NCI-H446 treated with DMSO at 0.1 percent for 48 hours (cell line): ENCODE measurements at regions not wholly inside any gene's neighbourhood (a gene's known extent, or its start where the extent isn't known, plus 50 kb on each side); places are given as distances from the start of the nearest gene placed in this dataset.
A peak's percentile ranks its signal among the peaks of the same experiment; 100 is the strongest.

Source experiments
- DNase-seq: peaks from one replicate; lab custom pipeline; 2025; lab: John Stamatoyannopoulos, UW

- peak; percentile 80 for DNase-seq
Observed at GRCh38 chr9:105064248-105065097, 136.5 kb upstream of the ABCA1 start.

- no peak for DNase-seq
Observed at GRCh38 chr9:105065098-105066088, 137.4 kb upstream of the ABCA1 start.

GRCh38 chr9:105066275-105066865 is 138.4 kb upstream of the ABCA1 start:
- DNase-seq = no peak

GRCh38 chr9:105067895-105068580 is 140.1 kb upstream of the ABCA1 start:
- DNase-seq = no peak

- DNase-seq = no peak
Observed at GRCh38 chr9:105069285-105069684, 141.3 kb upstream of the ABCA1 start.

GRCh38 chr9:105069696-105070095 is 141.7 kb upstream of the ABCA1 start:
- DNase-seq = no peak

GRCh38 chr9:105070176-105070575 is 142.2 kb upstream of the ABCA1 start:
- DNase-seq = no peak

- no peak for DNase-seq
Observed at GRCh38 chr9:105072476-105072875, 144.5 kb upstream of the ABCA1 start.

GRCh38 chr9:105073147-105073546 is 145.2 kb upstream of the ABCA1 start:
- no peak for DNase-seq

- DNase-seq = no peak
Observed at GRCh38 chr9:105074491-105074890, 146.5 kb upstream of the ABCA1 start.

- DNase-seq = no peak
Observed at GRCh38 chr9:105076729-105077128, 148.8 kb upstream of the ABCA1 start.

- DNase-seq = no peak
Observed at GRCh38 chr9:105079457-105079856, 151.5 kb upstream of the ABCA1 start.

- no peak for DNase-seq
Observed at GRCh38 chr9:105082843-105083242, 154.9 kb upstream of the ABCA1 start.

- no peak for DNase-seq
Observed at GRCh38 chr9:105083256-105083655, 155.3 kb upstream of the ABCA1 start.

GRCh38 chr9:105087910-105088898 is 156.2 kb upstream of the SLC44A1 start:
- no peak for DNase-seq

- DNase-seq = no peak
Observed at GRCh38 chr9:105089874-105090273, 154.6 kb upstream of the SLC44A1 start.

GRCh38 chr9:105091004-105091640 is 153.3 kb upstream of the SLC44A1 start:
- no peak for DNase-seq

GRCh38 chr9:105093685-105094084 is 150.8 kb upstream of the SLC44A1 start:
- no peak for DNase-seq

- DNase-seq = no peak
Observed at GRCh38 chr9:105098370-105098769, 146.1 kb upstream of the SLC44A1 start.

GRCh38 chr9:105103776-105104175 is 140.7 kb upstream of the SLC44A1 start:
- DNase-seq = no peak
